Neural crest cell (in vitro differentiated cells): ENCODE measurements at regions not wholly inside any gene's neighbourhood (a gene's known extent, or its start where the extent isn't known, plus 50 kb on each side); places are given as distances from the start of the nearest gene placed in this dataset.

Source experiments
- DNase-seq: peaks from one replicate; pipeline ENCODE4 v3.0.0; 2021; ENCODE audit warnings: low read depth, mixed read lengths, low spot score
- H3K27ac Mint-ChIP-seq: one replicate; pipeline ENCODE4 v1.8.0; 2021; ENCODE audit warnings: mild to moderate bottlenecking, mixed read lengths; ENCODE audit not compliant: unreplicated experiment
- H3K27me3 Mint-ChIP-seq: 2 replicates; pipeline ENCODE4 v1.8.0; 2021; ENCODE audit warnings: low read depth, mild to moderate bottlenecking, mixed read lengths
- H3K36me3 Mint-ChIP-seq: 2 replicates; pipeline ENCODE4 v1.8.0; 2021; ENCODE audit warnings: low read depth, mild to moderate bottlenecking, mixed read lengths
- H3K4me1 Mint-ChIP-seq: 2 replicates; pipeline ENCODE4 v1.8.0; 2021; ENCODE audit warnings: mixed read lengths
- H3K4me3 Mint-ChIP-seq: one replicate; pipeline ENCODE4 v1.8.0; 2021; ENCODE audit warnings: mild to moderate bottlenecking, mixed read lengths
- H3K9me3 Mint-ChIP-seq: 2 replicates; pipeline ENCODE4 v1.8.0; 2021; ENCODE audit warnings: mixed read lengths
- TF ChIP-seq, protein P1 (sequence below): fragments of 200-600 bp; sonication (generic); conservative IDR thresholded peaks from 2 replicates; pipeline ENCODE4 v1.5.0; 2021; ENCODE audit warnings: antibody characterized with exemption, mild to moderate bottlenecking

DNA sequence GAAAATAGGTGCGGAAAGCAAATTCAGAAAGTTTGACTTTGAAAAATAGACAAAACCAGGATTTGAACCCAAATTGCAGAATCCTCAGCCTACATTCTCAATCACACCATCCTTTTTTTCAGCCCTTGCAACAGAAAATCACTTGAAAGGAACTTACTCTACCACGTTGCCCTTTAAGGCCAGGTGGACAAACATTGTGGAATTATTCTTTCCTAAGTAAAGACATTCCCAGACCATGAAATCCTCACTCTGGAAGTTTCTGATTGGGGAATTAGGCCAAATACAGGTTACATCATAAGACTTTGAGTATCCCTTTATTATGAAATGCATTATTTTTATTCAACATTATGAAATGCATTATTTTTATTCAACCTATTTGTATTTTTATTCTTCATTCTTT lies 259.4 kb downstream of the RAD51AP2 start:
- Mint-ChIP-seq H3K36me3 (no peaks in the 10 kb centered on the region), H3K27me3 (no peaks in the 10 kb centered on the region), H3K27ac (no peak overlapping the region), H3K4me3 (no peak overlapping the region), H3K4me1 (no peaks in the 10 kb centered on the region), H3K9me3 (no peaks in the 10 kb centered on the region)
- TF ChIP-seq, protein P1, sequence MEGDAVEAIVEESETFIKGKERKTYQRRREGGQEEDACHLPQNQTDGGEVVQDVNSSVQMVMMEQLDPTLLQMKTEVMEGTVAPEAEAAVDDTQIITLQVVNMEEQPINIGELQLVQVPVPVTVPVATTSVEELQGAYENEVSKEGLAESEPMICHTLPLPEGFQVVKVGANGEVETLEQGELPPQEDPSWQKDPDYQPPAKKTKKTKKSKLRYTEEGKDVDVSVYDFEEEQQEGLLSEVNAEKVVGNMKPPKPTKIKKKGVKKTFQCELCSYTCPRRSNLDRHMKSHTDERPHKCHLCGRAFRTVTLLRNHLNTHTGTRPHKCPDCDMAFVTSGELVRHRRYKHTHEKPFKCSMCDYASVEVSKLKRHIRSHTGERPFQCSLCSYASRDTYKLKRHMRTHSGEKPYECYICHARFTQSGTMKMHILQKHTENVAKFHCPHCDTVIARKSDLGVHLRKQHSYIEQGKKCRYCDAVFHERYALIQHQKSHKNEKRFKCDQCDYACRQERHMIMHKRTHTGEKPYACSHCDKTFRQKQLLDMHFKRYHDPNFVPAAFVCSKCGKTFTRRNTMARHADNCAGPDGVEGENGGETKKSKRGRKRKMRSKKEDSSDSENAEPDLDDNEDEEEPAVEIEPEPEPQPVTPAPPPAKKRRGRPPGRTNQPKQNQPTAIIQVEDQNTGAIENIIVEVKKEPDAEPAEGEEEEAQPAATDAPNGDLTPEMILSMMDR = no peak
- DNase-seq = no peak

DNA sequence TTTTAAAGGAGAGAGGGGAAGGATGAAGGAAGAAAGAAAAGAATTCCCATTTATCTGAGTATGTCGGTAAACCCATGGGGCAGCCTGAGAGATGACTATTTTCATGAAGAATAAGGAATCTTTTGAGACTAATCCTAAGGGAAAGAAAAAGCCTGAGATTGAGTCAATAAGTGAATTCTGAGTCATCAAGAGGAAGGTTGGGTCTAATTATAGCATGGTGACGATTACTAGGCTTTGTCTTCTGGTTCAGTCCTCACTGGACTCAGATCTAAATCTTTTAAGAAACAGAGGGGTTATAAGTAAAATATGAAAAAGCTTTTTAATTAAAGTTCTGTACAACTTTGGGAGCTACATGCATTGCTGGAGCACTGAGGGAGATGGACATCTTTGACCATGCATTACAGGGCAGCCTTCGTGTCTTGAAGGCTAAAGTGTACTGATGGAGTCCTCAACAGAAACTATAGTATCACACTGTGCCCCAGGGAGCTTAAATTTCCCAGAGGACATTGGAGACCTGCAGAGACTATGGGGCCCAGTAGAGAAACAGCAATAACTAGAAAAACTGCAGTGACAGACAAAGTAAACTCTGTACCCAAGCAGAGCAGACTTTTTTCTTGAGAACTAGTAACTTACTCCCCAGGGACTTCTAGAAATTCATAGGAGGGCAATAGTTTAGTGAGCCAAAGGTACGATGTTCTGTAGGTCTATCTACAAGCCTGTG lies 260.9 kb downstream of the RAD51AP2 start:
- TF ChIP-seq, protein P1 = no peak
- Mint-ChIP-seq H3K4me3 (no peak overlapping the region), H3K4me1 (no peaks in the 10 kb centered on the region), H3K27me3 (no peaks in the 10 kb centered on the region), H3K36me3 (no peaks in the 10 kb centered on the region), H3K27ac (no peak overlapping the region), H3K9me3 (no peaks in the 10 kb centered on the region)
- DNase-seq = no peak

DNA sequence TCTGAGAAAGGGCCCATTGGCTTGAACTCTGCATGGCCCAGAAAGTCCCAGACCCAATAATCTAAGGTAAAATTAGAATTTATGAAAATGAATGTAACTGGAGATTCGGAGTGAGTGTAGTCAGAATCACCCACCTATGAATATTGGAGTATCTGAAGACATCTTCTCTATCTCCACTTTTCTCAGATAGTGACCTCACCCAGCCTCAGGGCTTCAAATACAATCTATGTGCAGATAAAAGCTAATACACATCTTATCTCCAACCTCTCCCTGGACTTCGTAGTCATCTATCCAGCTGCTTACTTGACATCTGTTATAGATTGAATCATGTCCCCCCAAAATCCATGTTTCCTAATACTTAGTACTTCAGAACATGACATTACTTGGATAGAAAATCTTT lies 263.2 kb downstream of the RAD51AP2 start:
- H3K27me3 Mint-ChIP-seq = no peaks in the 10 kb centered on the region
- no peak for DNase-seq
- no peaks in the 10 kb centered on the region for H3K36me3 Mint-ChIP-seq
- H3K4me3 Mint-ChIP-seq = no peak overlapping the region
- no peak overlapping the region for H3K27ac Mint-ChIP-seq
- H3K9me3 Mint-ChIP-seq = no peaks in the 10 kb centered on the region
- no peaks in the 10 kb centered on the region for H3K4me1 Mint-ChIP-seq
- TF ChIP-seq, protein P1 = no peak

DNA sequence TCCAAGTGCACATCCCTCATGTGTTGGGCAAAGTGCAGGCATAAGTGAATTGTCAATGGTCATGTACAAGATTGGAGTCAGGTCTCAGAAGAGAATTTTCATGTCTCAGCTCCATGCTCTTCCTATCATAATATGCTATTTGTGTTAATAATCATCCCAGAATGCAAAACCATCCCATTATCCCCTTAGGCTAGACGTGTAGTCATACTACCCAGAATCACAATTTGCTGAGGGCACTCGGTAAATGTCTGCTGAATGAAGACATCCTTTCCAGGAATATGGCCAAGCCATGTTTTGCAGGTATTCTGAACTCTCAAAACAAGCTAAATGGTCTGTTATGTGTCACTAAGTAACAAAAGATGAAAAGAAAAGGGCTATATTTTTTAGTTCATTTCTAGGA lies 263.8 kb downstream of the RAD51AP2 start:
- H3K27me3 Mint-ChIP-seq = no peaks in the 10 kb centered on the region

DNA sequence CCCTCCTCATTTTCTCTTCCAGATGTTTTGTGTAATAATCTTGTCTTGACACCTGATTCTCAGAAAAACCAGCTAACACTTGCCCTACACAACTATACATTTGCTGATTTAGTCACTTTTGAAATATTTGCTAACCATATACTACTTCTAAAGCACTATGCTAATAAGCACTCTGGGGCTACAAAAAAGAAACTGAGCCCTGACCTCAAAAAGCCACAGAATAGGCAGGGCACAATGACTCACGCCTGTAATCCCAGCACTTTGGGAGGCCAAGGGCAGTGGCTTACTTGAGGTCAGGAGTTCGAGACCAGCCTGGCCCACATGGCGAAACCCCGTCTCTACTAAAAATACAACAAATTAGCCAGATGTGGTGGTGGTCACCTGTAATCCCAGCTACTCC lies 266.0 kb downstream of the RAD51AP2 start:
- Mint-ChIP-seq H3K4me3 (no peak overlapping the region), H3K27me3 (no peaks in the 10 kb centered on the region), H3K4me1 (no peaks in the 10 kb centered on the region), H3K36me3 (no peaks in the 10 kb centered on the region), H3K27ac (no peak overlapping the region), H3K9me3 (no peaks in the 10 kb centered on the region)
- TF ChIP-seq, protein P1 = no peak
- no peak for DNase-seq

More for the DNA sequence above, 263.8 kb downstream of the RAD51AP2 start:
- H3K4me1 Mint-ChIP-seq = no peaks in the 10 kb centered on the region
- no peak overlapping the region for H3K27ac Mint-ChIP-seq
- TF ChIP-seq, protein P1 = no peak
- no peaks in the 10 kb centered on the region for H3K9me3 Mint-ChIP-seq
- no peaks in the 10 kb centered on the region for H3K36me3 Mint-ChIP-seq
- H3K4me3 Mint-ChIP-seq = no peak overlapping the region
- no peak for DNase-seq
